PC-3 (cell line): ENCODE measurements at regions not wholly inside any gene's neighbourhood (a gene's known extent, or its start where the extent isn't known, plus 50 kb on each side); places are given as distances from the start of the nearest gene placed in this dataset.

Source experiments
- ATAC-seq: fragments of 200-7000 bp; cut with Tn5 transposase; 2 replicates; pipeline ENCODE4 v1.9.1; 2020; ENCODE audit warnings: mild to moderate bottlenecking, moderate library complexity
- BruUV-seq: library from RNA; stranded (reverse); fragments of 400-500 nt; replicated peaks from 2 replicates; lab custom pipeline; 2021; lab: Mats Ljungman, UMichigan
- CTCF ChIA-PET: fragments of 300-600 bp; sonication (Branson Sonifier 250); formaldehyde crosslinking; loops from one replicate; lab custom pipeline; 2022; ENCODE audit warnings: antibody characterized with exemption; lab: Charles Lee
- POLR2A ChIA-PET: fragments of 300-600 bp; sonication (Branson Sonifier 250); formaldehyde crosslinking; loops from one replicate; lab custom pipeline; 2022; ENCODE audit warnings: antibody characterized with exemption; ENCODE audit not compliant: unreplicated experiment; lab: Charles Lee
- DNase-seq: peaks from one replicate; pipeline ENCODE4 v3.0.0-alpha.2; 2015
- H2AFZ ChIP-seq: fragments of 300-600 bp; sonication (generic); 2 replicates; pipeline ENCODE4 v1.6.0; 2016; ENCODE audit warnings: antibody characterized with exemption, low read length
- H3F3A ChIP-seq: fragments of 300-600 bp; sonication (generic); one replicate; pipeline ENCODE4 v1.6.0; 2017; ENCODE audit warnings: antibody characterized with exemption, low read length, control low read depth, mild to moderate bottlenecking; ENCODE audit not compliant: unreplicated experiment
- H3K27ac ChIP-seq: fragments of 300-600 bp; sonication (generic); 2 replicates; pipeline ENCODE4 v1.5.1; 2016; ENCODE audit warnings: mild to moderate bottlenecking, low read length
- H3K27me3 ChIP-seq: fragments of 300-600 bp; sonication (generic); 2 replicates; pipeline ENCODE4 v1.6.1; 2016; ENCODE audit warnings: low read length, mixed read lengths
- H3K36me3 ChIP-seq: fragments of 300-600 bp; sonication (generic); 2 replicates; pipeline ENCODE4 v1.6.1; 2016; ENCODE audit warnings: low read depth, mixed run types, low read length, mixed read lengths
- H3K4me1 ChIP-seq: fragments of 300-600 bp; sonication (generic); 2 replicates; pipeline ENCODE4 v1.5.1; 2016; ENCODE audit warnings: low read length; ENCODE audit not compliant: insufficient read depth
- H3K4me2 ChIP-seq: fragments of 300-600 bp; sonication (generic); 2 replicates; pipeline ENCODE4 v1.6.0; 2016; ENCODE audit warnings: low read length
- H3K4me3 ChIP-seq: fragments of 300-600 bp; sonication (generic); 2 replicates; pipeline ENCODE4 v1.5.1; 2016; ENCODE audit warnings: mild to moderate bottlenecking, low read length, mixed read lengths
- H3K79me2 ChIP-seq: fragments of 300-600 bp; sonication (generic); 2 replicates; pipeline ENCODE4 v1.6.1; 2017; ENCODE audit warnings: low read length, mixed read lengths
- H3K9ac ChIP-seq: fragments of 300-600 bp; sonication (generic); 2 replicates; pipeline ENCODE4 v1.6.0; 2016; ENCODE audit warnings: mild to moderate bottlenecking, low read length
- H3K9me2 ChIP-seq: fragments of 300-600 bp; sonication (generic); replicated peaks from 2 replicates; pipeline ENCODE4 v1.6.1; 2016; ENCODE audit warnings: mixed run types, low read length, mixed read lengths
- H3K9me3 ChIP-seq: fragments of 300-600 bp; sonication (generic); 2 replicates; pipeline ENCODE4 v1.6.1; 2016; ENCODE audit warnings: low read length, mixed read lengths
- H4K20me1 ChIP-seq: fragments of 300-600 bp; sonication (generic); 2 replicates; pipeline ENCODE4 v1.6.1; 2016; ENCODE audit warnings: low read length, mixed read lengths
- EZH2 ChIP-seq: fragments of 300-600 bp; sonication (generic); IDR thresholded peaks from one replicate; pipeline ENCODE4 v1.6.1; 2017; ENCODE audit warnings: antibody characterized with exemption, mild to moderate bottlenecking, low read length; ENCODE audit not compliant: unreplicated experiment
- EZH2phosphoT487 ChIP-seq: fragments of 300-600 bp; sonication (generic); IDR thresholded peaks from 2 replicates; pipeline ENCODE4 v1.6.1; 2018; ENCODE audit warnings: mild to moderate bottlenecking, antibody characterized with exemption, low read length, borderline replicate concordance
- intact Hi-C: fragments of 100-400 bp; cut with micrococcal nuclease; formaldehyde crosslinking; loops from 2 replicates; pipeline ENCODE4 v1.9.0; 2023
- TF ChIP-seq, protein P1 (sequence below): fragments of 300-600 bp; sonication (generic); conservative IDR thresholded peaks from 2 replicates; pipeline ENCODE4 v1.5.1; 2017; ENCODE audit warnings: antibody characterized with exemption, low read depth, mild to moderate bottlenecking, low read length

DNA sequence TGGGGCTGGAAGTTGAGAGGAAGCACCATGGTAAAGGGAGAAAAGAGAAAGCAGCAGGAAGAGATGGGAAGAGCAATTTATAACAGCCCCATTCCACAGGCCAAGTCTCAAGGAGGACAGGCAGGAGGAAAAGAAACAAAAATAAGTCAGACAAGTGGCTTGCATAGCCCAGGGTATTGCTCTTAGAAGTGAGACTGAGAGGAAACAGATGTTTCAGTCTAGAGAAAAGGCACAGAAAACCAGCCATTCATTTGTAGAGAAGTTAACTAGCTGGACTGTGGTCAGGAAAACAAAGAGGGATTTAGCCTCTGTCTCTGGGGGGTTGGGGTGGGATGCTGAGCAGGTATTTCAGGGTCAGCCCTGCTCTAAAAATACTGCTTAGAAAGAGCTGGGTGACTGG lies 175.0 kb upstream of the ARHGEF9 start:
- no peak overlapping the region for H3K27ac ChIP-seq
- ChIA-PET POLR2A (no interaction called here), CTCF (no interaction called here)
- no peaks in the 10 kb centered on the region for H3K9me2 ChIP-seq
- no peak overlapping the region for H3K4me2 ChIP-seq
- no peaks in the 10 kb centered on the region for H3K9me3 ChIP-seq
- no peak overlapping the region for H3K9ac ChIP-seq
- no peak overlapping the region for H2AFZ ChIP-seq
- DNase-seq = no peak
- no peak for TF ChIP-seq EZH2
- no peak for TF ChIP-seq EZH2phosphoT487
- TF ChIP-seq, protein P1, sequence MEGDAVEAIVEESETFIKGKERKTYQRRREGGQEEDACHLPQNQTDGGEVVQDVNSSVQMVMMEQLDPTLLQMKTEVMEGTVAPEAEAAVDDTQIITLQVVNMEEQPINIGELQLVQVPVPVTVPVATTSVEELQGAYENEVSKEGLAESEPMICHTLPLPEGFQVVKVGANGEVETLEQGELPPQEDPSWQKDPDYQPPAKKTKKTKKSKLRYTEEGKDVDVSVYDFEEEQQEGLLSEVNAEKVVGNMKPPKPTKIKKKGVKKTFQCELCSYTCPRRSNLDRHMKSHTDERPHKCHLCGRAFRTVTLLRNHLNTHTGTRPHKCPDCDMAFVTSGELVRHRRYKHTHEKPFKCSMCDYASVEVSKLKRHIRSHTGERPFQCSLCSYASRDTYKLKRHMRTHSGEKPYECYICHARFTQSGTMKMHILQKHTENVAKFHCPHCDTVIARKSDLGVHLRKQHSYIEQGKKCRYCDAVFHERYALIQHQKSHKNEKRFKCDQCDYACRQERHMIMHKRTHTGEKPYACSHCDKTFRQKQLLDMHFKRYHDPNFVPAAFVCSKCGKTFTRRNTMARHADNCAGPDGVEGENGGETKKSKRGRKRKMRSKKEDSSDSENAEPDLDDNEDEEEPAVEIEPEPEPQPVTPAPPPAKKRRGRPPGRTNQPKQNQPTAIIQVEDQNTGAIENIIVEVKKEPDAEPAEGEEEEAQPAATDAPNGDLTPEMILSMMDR = no peak
- no peaks in the 10 kb centered on the region for H3K79me2 ChIP-seq
- no peaks in the 10 kb centered on the region for H4K20me1 ChIP-seq
- intact Hi-C loops = no loop called here
- H3F3A ChIP-seq = no peaks in the 10 kb centered on the region
- BruUV-seq = no TSS peak
- ATAC-seq = no peak
- no peaks in the 10 kb centered on the region for H3K36me3 ChIP-seq
- H3K27me3 ChIP-seq = no peaks in the 10 kb centered on the region
- no peak overlapping the region for H3K4me3 ChIP-seq
- H3K4me1 ChIP-seq = no peaks in the 10 kb centered on the region

DNA sequence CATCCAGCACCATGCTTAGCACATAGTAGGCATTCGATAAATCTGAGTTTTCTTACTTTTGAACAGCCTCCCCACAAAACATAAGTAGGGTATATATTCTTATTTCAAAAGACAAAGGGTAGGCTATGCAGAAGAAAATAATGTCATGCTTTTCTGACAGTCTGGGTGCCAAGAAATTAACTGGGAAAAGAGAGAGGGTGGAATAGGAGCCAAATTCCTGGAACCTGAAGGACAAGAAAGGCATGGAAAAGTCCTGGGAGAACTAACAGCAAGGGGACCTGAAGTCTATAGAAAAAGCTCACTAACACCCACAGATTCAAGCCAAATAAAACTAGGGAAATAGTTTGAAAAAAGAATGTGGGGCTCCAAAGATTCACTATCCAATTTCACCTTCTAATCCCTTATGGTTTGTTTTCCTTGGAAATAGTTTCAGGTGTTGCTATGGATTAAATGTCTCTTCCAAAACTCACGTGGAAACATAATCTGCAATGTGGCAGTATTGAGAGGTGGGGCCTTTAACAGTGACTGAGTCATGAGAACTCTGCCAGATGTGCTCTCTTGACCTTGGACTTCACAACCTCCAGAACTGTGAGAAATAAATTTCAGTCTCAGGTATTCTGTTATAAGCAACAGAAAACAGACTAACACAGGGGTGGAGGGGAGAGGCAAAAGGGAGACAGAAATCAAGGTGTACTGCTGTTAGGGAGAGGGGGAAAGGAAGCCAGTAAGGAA lies 173.3 kb upstream of the ARHGEF9 start:
- no TSS peak for BruUV-seq
- Histone ChIP-seq H2AFZ (no peak overlapping the region), H3K79me2 (no peaks in the 10 kb centered on the region), H3K27me3 (no peaks in the 10 kb centered on the region), H4K20me1 (no peaks in the 10 kb centered on the region), H3K27ac (no peak overlapping the region), H3F3A (no peaks in the 10 kb centered on the region), H3K4me3 (no peak overlapping the region), H3K9me3 (no peaks in the 10 kb centered on the region), H3K4me2 (no peak overlapping the region), H3K9ac (no peak overlapping the region), H3K36me3 (no peaks in the 10 kb centered on the region), H3K9me2 (no peaks in the 10 kb centered on the region), H3K4me1 (no peaks in the 10 kb centered on the region)
- ChIA-PET POLR2A (no interaction called here), CTCF (no interaction called here)
- DNase-seq (no peak), ATAC-seq (no peak)
- intact Hi-C loops = no loop called here
- TF ChIP-seq, protein P1 = no peak
- TF ChIP-seq EZH2phosphoT487 (no peak), EZH2 (no peak)

DNA sequence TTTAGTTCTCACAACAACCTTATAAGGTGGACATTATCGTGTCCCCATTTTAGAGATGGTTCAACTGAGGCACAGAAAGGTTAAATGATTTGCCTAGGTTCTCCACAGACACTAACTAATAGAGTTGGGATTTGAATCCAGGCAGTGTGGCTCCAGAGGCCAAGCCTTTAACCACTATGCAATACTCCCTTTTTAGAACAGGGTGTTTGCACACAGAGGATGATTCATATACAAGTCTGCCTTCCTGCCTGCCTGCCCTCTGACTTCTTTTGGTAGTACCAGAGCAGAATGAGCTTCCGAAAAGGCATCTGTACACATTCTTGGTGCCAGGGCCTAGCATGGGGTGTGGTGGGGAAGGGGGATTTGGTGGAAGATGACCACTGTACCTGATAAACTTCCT lies 150.8 kb upstream of the ARHGEF9 start:
- no peaks in the 10 kb centered on the region for H3F3A ChIP-seq
- H3K27ac ChIP-seq = no peak overlapping the region
- no peaks in the 10 kb centered on the region for H4K20me1 ChIP-seq
- intact Hi-C loops = no loop called here
- no peaks in the 10 kb centered on the region for H3K79me2 ChIP-seq
- H3K9me3 ChIP-seq = no peaks in the 10 kb centered on the region
- no peaks in the 10 kb centered on the region for H3K27me3 ChIP-seq
- DNase-seq = no peak
- H3K9ac ChIP-seq = no peak overlapping the region
- ChIA-PET POLR2A (no interaction called here), CTCF (no interaction called here)
- no peaks in the 10 kb centered on the region for H3K9me2 ChIP-seq
- ATAC-seq = no peak
- H3K4me3 ChIP-seq = no peak overlapping the region
- H3K36me3 ChIP-seq = no peaks in the 10 kb centered on the region
- H2AFZ ChIP-seq = no peak overlapping the region
- TF ChIP-seq EZH2 = no peak
- TF ChIP-seq, protein P1 = no peak
- no peak for TF ChIP-seq EZH2phosphoT487
- BruUV-seq = no TSS peak
- no peak overlapping the region for H3K4me2 ChIP-seq
- H3K4me1 ChIP-seq = no peaks in the 10 kb centered on the region
